Inflammatory macrophage (primary cell): ENCODE measurements at regions not wholly inside any gene's neighbourhood (a gene's known extent, or its start where the extent isn't known, plus 50 kb on each side); places are given as distances from the start of the nearest gene placed in this dataset.

Experiments used
- DNase-seq, 2 donors: peaks; one replicate each; pipeline ENCODE4 v3.0.0-alpha.2; 2020 to 2022

GRCh38 chr22:48558016-48558415, 1269.7 kb downstream of the BRD1 start:
- no peak for DNase-seq

- no peak for DNase-seq
Observed at GRCh38 chr22:48557473-48557872, 1270.2 kb downstream of the BRD1 start.

- DNase-seq, result no peak
Observed at GRCh38 chr22:48556751-48557150, 1270.9 kb downstream of the BRD1 start.

GRCh38 chr22:48556222-48556621, 1271.5 kb downstream of the BRD1 start:
- no peak for DNase-seq

- no peak for DNase-seq
Observed at GRCh38 chr22:48555606-48556005, 1272.1 kb downstream of the BRD1 start.

GRCh38 chr22:48554893-48555572, 1272.6 kb downstream of the BRD1 start:
- DNase-seq, result no peak

GRCh38 chr22:48553694-48554308, 1273.9 kb downstream of the BRD1 start:
- DNase-seq, result no peak

GRCh38 chr22:48553119-48553518, 1274.6 kb downstream of the BRD1 start:
- no peak for DNase-seq

GRCh38 chr22:48551716-48552268, 1275.9 kb downstream of the BRD1 start:
- no peak for DNase-seq

- DNase-seq, result no peak
Observed at GRCh38 chr22:48551061-48551460, 1276.6 kb downstream of the BRD1 start.

- DNase-seq, result no peak
Observed at GRCh38 chr22:48548391-48548790, 1279.3 kb downstream of the BRD1 start.

- DNase-seq, result no peak
Observed at GRCh38 chr22:48547971-48548370, 1279.7 kb downstream of the BRD1 start.

- no peak for DNase-seq
Observed at GRCh38 chr22:48546653-48547424, 1280.8 kb downstream of the BRD1 start.

GRCh38 chr22:48545987-48546386, 1281.7 kb downstream of the BRD1 start:
- DNase-seq, result no peak

- DNase-seq, result no peak
Observed at GRCh38 chr22:48541401-48542098, 1286.1 kb downstream of the BRD1 start.

- DNase-seq, result no peak
Observed at GRCh38 chr22:48539261-48539660, 1288.4 kb downstream of the BRD1 start.

GRCh38 chr22:48538291-48538820, 1289.3 kb downstream of the BRD1 start:
- no peak for DNase-seq

- DNase-seq, result no peak
Observed at GRCh38 chr22:48537343-48537680, 1290.4 kb downstream of the BRD1 start.

GRCh38 chr22:48536541-48537342, 1290.9 kb downstream of the BRD1 start:
- no peak for DNase-seq

- DNase-seq, result no peak
Observed at GRCh38 chr22:48535868-48536540, 1291.7 kb downstream of the BRD1 start.

- DNase-seq, result no peak
Observed at GRCh38 chr22:48534395-48534958, 1293.2 kb downstream of the BRD1 start.
